NCI-H1694 (cell line): ENCODE measurements at regions not wholly inside any gene's neighbourhood (a gene's known extent, or its start where the extent isn't known, plus 50 kb on each side); places are given as distances from the start of the nearest gene placed in this dataset.

Experiments
- DNase-seq: peaks from one replicate; lab custom pipeline; 2025; lab: John Stamatoyannopoulos, UW

DNA sequence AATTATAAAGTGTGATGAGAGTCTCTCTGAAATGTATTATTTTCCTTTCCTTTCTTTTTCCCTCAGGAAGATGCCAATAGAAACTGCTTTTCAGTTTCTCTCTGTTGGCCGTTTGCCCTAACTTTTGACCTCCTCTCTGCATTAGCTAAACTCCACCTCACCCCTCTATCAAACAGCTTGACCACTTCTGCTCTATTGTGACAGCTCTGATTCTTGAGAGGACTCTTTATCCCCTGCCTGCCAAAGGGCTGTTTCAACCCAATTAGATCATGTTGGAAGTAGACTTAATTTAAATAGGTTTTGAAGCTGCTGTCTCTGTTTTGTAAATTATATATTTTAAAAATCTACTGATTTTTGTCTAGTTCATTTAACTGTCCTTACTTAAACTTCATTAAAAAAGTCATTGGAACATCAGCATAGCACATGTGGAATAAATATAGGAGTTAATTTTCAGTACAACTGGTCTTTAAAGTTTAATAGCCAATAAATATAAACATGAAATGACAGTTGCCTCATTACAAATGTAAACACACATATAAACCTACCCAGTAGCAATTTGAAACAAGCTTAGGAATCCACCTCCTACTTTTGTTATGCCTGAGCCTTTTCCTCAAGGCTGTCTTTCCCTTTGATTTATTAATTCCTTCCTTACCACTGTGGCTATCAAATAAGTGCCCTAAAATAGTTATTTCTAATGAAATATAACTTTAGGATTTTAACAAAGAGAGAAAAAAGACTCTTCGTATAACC, 152.0 kb downstream of the CHRM3 start:
- no peak for DNase-seq

- DNase-seq: no peak
These were observed 152.7 kb downstream of the CHRM3 start for GRCh38 chr1:239539051-239539450.

DNA sequence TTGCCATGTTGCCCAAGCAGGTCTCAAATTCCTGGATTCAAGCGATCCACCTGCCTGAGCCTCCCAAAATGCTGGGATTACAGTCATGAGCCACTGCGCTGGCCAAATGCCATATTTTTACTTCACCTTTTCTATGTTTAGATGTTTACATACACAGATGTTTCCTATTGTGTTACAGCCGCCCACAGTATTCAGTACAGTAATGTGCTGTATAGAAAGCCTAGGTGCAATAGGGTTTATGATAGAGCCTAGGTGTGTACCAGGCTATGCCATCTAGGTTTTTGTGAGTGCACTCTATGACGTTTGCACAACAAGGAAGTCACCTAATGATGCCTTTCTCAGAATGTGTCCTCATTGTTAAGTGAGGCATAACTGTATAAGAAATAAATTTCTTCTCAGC, 153.4 kb downstream of the CHRM3 start:
- no peak for DNase-seq

DNA sequence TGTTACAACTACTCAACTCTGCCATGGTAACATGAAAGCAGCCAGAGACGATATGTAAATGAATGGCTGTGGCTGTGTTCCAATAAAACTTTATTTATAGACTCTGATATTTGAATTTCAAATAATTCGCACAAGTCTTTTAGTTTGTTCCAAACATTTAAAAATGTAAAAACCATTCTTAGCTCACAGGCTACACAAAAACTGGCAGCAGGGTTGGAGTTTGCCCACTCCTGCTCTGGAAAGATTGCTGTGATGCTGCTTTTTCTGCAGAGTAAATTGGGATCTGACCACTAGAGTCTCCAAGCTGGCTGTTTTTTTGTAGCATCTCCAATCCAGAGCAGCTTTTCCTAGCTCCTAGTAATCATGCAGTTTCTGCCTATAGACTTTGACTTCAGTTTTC, 157.5 kb downstream of the CHRM3 start:
- no peak for DNase-seq

GRCh38 chr1:239545466-239545865, 159.1 kb downstream of the CHRM3 start:
- DNase-seq: no peak

DNA sequence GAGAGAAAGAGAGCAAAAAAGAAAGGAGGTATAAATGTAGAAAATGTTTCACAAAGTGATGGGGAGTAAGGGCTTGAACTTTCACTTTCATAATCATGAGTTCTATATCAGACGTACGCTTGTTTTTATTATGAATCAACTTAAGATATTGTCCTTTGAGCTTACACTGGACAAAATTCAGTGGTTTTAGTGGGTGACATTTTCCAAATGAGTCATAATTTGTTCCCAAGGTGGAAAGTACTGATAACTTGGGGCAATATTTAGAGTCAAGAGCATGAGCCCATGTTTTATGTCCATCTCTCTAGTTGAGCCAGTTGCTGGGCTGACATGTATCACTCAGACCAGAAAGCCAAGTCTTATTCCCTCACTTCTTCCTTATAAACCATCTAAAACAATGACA, 161.6 kb downstream of the CHRM3 start:
- no peak for DNase-seq

DNA sequence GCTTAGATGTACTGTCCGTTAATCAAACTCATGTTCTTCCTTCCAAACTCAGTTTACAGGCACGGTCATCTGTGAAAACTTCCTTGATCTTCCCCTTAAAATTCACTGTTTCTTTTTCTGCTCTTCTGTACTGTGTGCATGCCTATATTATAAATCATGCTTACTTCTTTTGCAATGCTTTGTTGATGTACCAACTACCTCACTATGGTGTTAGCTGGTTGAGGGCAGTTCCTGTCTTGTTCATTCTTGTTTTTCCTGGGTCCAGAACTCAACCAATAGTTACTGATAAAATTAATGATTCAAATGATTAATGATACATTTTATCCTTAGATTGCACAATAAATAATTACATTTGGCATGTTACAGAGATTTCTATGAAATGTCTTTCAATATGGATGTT, 163.8 kb downstream of the CHRM3 start:
- DNase-seq: no peak

DNA sequence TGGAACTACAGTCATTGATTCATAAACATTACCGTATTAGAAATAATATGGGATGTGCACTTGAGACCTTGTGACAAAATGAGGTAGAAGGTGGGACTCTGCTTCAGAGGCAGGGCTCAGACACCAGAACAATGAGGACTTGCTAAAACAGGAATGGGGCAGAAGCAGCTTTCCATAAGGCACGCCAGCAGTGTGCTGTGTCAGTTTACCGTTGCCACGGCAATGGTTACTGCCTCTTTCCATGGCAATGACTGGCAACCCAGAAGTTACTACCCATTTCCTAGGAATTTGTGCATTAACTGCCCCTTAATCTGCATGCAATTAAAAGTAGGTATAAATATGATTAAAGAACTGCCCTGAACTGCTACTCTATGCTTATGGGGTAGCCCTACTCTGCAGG, 169.0 kb downstream of the CHRM3 start:
- no peak for DNase-seq

DNA sequence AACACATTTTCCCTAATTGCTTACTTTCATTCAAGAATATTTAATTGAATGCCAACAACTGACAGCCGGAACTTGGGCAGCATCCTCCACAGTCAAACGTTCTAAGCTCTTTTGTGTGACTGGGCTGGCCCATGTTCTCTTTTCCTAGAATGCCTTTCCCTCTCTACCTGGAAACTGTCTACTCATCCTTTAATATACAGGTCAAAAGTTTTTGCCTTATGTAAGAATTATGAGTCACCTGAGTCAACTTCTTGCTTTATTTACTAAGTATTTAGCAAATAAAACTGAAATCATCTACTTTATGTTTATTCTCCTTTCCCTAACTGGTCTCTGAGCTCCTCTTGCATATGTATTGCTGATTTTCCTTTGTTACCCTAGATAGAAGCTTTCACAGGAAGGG, 172.2 kb downstream of the CHRM3 start:
- no peak for DNase-seq

GRCh38 chr1:239558991-239559390, 172.6 kb downstream of the CHRM3 start:
- no peak for DNase-seq

GRCh38 chr1:239560921-239561320, 174.6 kb downstream of the CHRM3 start:
- DNase-seq: no peak

- no peak for DNase-seq
These were observed 175.7 kb downstream of the CHRM3 start for GRCh38 chr1:239562095-239562494.

- no peak for DNase-seq
These were observed 177.3 kb downstream of the CHRM3 start for GRCh38 chr1:239563681-239564080.

GRCh38 chr1:239566074-239566473, 179.7 kb downstream of the CHRM3 start:
- no peak for DNase-seq

DNA sequence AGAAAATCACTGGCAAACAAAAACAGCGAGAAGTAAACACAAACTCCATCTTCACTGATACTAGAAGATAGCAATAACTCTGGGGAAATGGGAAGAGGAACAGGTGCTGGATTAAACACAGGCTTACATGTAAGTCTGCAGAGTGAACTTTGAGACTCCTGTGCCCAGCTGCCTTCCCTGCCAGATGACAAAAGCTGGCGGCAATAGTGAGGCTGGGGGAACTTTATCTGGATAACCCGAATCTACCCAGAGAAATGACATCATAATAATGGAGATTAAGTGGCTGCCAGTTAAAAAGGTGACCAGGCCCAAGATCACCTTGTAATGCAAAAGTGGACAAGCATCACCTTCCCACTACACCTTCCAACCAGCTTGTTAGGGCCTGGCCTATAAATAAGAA, 184.5 kb downstream of the CHRM3 start:
- DNase-seq: no peak

- DNase-seq: no peak
These were observed 185.8 kb downstream of the CHRM3 start for GRCh38 chr1:239572183-239572582.

GRCh38 chr1:239574112-239574511, 187.7 kb downstream of the CHRM3 start:
- DNase-seq: no peak

- no peak for DNase-seq
These were observed 188.7 kb downstream of the CHRM3 start for GRCh38 chr1:239575113-239575512.

GRCh38 chr1:239583536-239583935, 197.2 kb downstream of the CHRM3 start:
- no peak for DNase-seq

DNA sequence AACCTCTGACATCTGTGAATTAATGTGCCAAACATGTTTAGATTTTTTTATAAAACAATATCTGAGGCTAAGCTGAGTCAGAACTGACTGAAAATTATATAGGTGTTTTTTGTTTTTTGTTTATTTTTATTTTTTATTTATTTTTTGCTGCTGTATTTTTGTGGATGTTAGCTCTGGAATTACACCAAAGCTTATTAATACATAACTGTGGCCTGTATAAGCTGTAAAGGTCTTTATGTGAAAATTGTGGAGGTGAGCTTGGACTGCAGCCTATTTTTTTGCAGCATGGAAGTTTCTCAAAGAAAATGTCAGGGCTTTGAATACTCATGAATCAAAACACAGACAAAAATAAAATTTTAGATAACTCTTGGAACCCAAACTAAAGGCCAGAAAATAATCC, 199.8 kb downstream of the CHRM3 start:
- DNase-seq: no peak

- DNase-seq: no peak
These were observed 200.7 kb downstream of the CHRM3 start for GRCh38 chr1:239587066-239587465.

DNA sequence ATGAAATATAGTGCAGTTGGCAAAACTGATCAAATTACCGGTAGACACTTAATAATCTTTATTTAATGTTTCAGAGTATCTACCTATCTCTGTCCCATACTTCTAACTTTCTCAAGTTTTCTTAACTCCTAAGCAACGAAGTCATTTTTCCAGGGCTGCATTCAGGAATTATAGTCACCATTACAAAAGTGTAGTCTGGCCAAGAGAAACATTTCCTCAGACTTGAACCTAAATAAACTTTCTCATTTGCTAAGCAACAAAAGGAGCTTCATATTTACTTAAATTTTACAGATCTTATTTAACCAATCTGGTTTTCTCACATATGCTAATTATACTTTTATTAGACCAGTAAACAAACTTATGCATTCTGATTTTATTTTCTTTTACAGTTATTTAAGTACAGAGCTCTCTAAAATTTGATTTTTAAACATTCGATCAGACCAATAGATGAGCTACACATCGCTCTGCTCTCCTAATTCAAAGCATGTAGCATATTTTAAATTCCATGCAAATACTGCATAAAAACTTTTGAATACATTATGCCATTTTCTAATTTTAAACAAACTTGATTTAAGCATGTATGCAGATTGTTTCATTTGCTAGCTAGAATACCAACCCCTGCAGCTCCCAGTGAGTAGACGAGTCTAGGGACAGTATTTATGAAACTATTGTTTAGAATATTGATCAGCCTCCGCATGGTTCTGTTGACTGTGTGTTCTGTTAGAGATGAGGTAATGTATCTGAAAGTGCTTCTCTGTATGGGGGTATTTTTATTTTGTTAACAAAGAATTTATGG, 201.4 kb downstream of the CHRM3 start:
- DNase-seq: no peak

GRCh38 chr1:239590556-239590955, 204.2 kb downstream of the CHRM3 start:
- DNase-seq: no peak

GRCh38 chr1:239593527-239593926, 207.2 kb downstream of the CHRM3 start:
- DNase-seq: no peak
